ENCODE measurements at regions not wholly inside any gene's neighbourhood (a gene's known extent, or its start where the extent isn't known, plus 50 kb on each side); places are given as distances from the start of the nearest gene placed in this dataset.

- no peaks in the 10 kb centered on the region for H3K9me3 ChIP-seq (ENCODE audit: control insufficient read depth, insufficient read depth, low read depth, low read length)
- no TSS peak for BruUV-seq (replicated peaks)
- ChIA-PET CTCF (no interaction called here), POLR2A (no interaction called here)
- no peaks in the 10 kb centered on the region for H3K27me3 ChIP-seq (ENCODE audit: control insufficient read depth, insufficient read depth, low read length)
- intact Hi-C loops (cut with micrococcal nuclease; ENCODE audit: unreplicated experiment) = no loop called here
- H3K4me3 ChIP-seq (ENCODE audit: low read depth in 2 of 2, low read length in 2 of 2) = no peak overlapping the region
- no peaks in the 10 kb centered on the region for H3K4me1 ChIP-seq (ENCODE audit: control insufficient read depth, insufficient read depth, low read length)
- DNase-seq (ENCODE audit: low read depth, low spot score) (no peak), ATAC-seq (no peak)
- in situ Hi-C loops (cut with HindIII; ENCODE audit: low pct_unique_long_range_greater_than_20kb, low sequenced_read_pairs) = no loop called here
- TF ChIP-seq POLR2AphosphoS5 (IDR thresholded peaks at IDR 0.05; ENCODE audit: low read depth, low read length) = no peak
- TF ChIP-seq TCF7L2 (IDR thresholded peaks at IDR 0.05; ENCODE audit: low read depth, low read length) = no peak
- no peak overlapping the region for H3K27ac ChIP-seq (ENCODE audit: low read length)
- H3K36me3 ChIP-seq (ENCODE audit: control insufficient read depth, insufficient read depth, low read length) = no peaks in the 10 kb centered on the region
Measured at GRCh38 chr21:38082936-38083485, 166.8 kb upstream of the KCNJ6 start.

- DNase-seq (ENCODE audit: low read depth, low spot score) (no peak), ATAC-seq (no peak)
- TF ChIP-seq POLR2AphosphoS5 (IDR thresholded peaks at IDR 0.05; ENCODE audit: low read depth, low read length) (no peak), CTCF (IDR thresholded peaks at IDR 0.05) (no peak), SIN3A (IDR thresholded peaks at IDR 0.05; ENCODE audit: borderline replicate concordance, insufficient read depth, low read depth, low read length) (no peak)
- CTCF ChIA-PET = no interaction called here
- Histone ChIP-seq H3K4me1 (ENCODE audit: control insufficient read depth, insufficient read depth, low read length) (no peaks in the 10 kb centered on the region), H3K27me3 (ENCODE audit: control insufficient read depth, insufficient read depth, low read length) (no peaks in the 10 kb centered on the region), H3K36me3 (ENCODE audit: control insufficient read depth, insufficient read depth, low read length) (no peaks in the 10 kb centered on the region), H3K9me3 (ENCODE audit: control insufficient read depth, insufficient read depth, low read depth, low read length) (no peaks in the 10 kb centered on the region), H3K4me3 (ENCODE audit: low read depth in 2 of 2, low read length in 2 of 2) (no peak overlapping the region), H3K27ac (ENCODE audit: low read length) (no peak overlapping the region)
- no TSS peak for BruUV-seq (replicated peaks)
- POLR2A ChIA-PET = no interaction called here
- intact Hi-C loops (cut with micrococcal nuclease; ENCODE audit: unreplicated experiment) = no loop called here
- in situ Hi-C loops (cut with HindIII; ENCODE audit: low pct_unique_long_range_greater_than_20kb, low sequenced_read_pairs) = no loop called here
Measured at GRCh38 chr21:38083535-38083934, 167.3 kb upstream of the KCNJ6 start.

GRCh38 chr21:38086580-38086979 is 170.2 kb upstream of the KCNJ15 start:
- intact Hi-C loops (cut with micrococcal nuclease; ENCODE audit: unreplicated experiment) = no loop called here

More at GRCh38 chr21:38086580-38086979, 170.2 kb upstream of the KCNJ15 start:
- Histone ChIP-seq H3K9me3 (ENCODE audit: control insufficient read depth, insufficient read depth, low read depth, low read length) (no peaks in the 10 kb centered on the region), H3K27me3 (ENCODE audit: control insufficient read depth, insufficient read depth, low read length) (no peaks in the 10 kb centered on the region), H3K36me3 (ENCODE audit: control insufficient read depth, insufficient read depth, low read length) (no peaks in the 10 kb centered on the region), H3K4me3 (ENCODE audit: low read depth in 2 of 2, low read length in 2 of 2) (no peak overlapping the region), H3K4me1 (ENCODE audit: control insufficient read depth, insufficient read depth, low read length) (no peaks in the 10 kb centered on the region), H3K27ac (ENCODE audit: low read length) (no peak overlapping the region)
- ChIA-PET CTCF (no interaction called here), POLR2A (no interaction called here)
- in situ Hi-C loops (cut with HindIII; ENCODE audit: low pct_unique_long_range_greater_than_20kb, low sequenced_read_pairs) = no loop called here
- no TSS peak for BruUV-seq (replicated peaks)
- ATAC-seq (no peak), DNase-seq (ENCODE audit: low read depth, low spot score) (no peak)
- TF ChIP-seq SIN3A (IDR thresholded peaks at IDR 0.05; ENCODE audit: borderline replicate concordance, insufficient read depth, low read depth, low read length) (no peak), CTCF (IDR thresholded peaks at IDR 0.05) (no peak), POLR2AphosphoS5 (IDR thresholded peaks at IDR 0.05; ENCODE audit: low read depth, low read length) (no peak), REST (IDR thresholded peaks at IDR 0.05; ENCODE audit: insufficient read depth in 1 of 2, low read depth in 2 of 2, low read length in 1 of 2) (no peak), TCF7L2 (IDR thresholded peaks at IDR 0.05; ENCODE audit: low read depth, low read length) (no peak)
